ENCODE measurements at regions not wholly inside any gene's neighbourhood (a gene's known extent, or its start where the extent isn't known, plus 50 kb on each side); places are given as distances from the start of the nearest gene placed in this dataset.

- Histone ChIP-seq H3K9ac (ENCODE audit: low read length) (no peak overlapping the region), H3K27me3 (ENCODE audit: insufficient read depth, low read length) (no peaks in the 10 kb centered on the region), H3K9me2 (ENCODE audit: insufficient read depth) (no peaks in the 10 kb centered on the region), H3K36me3 (ENCODE audit: control insufficient read depth in 1 of 2, insufficient read depth in 2 of 2, low read length in 2 of 2) (no peaks in the 10 kb centered on the region), H3K4me2 (ENCODE audit: low read length) (no peak overlapping the region), H3K9me3 (ENCODE audit: control insufficient read depth in 1 of 2, insufficient read depth in 1 of 2, low read depth in 1 of 2, low read length in 2 of 2) (peaks cover 0 to 9% of the 10 kb centered on the region in 2 experiments; a peak in 2 of 4 replicates), H3K27ac (ENCODE audit: low read depth, low read length) (no peak overlapping the region), H3K79me2 (ENCODE audit: insufficient read depth, low read length) (no peaks in the 10 kb centered on the region), H4K20me1 (ENCODE audit: insufficient read depth) (no peaks in the 10 kb centered on the region), H3K4me1 (ENCODE audit: control insufficient read depth in 1 of 2, insufficient read depth in 2 of 2, low read length in 2 of 2) (no peaks in the 10 kb centered on the region), H2AFZ (ENCODE audit: low read depth, low read length, poor library complexity, severe bottlenecking) (no peak overlapping the region), H3K4me3 (replicated peaks in 1 of 2; ENCODE audit: low read depth in 1 of 2, low read length in 2 of 2) (no peak overlapping the region)
- DNase-seq (ENCODE audit: low read depth, low spot score): no peak
- ChIA-PET RAD21 (ENCODE audit: low non-redundant PET in 1 of 2, low total read pairs in 2 of 2, uncharacterized antibody in 2 of 2, unreplicated experiment in 2 of 2) (no interaction called here), CTCF (no interaction called here), POLR2A (no interaction called here)
- ATAC-seq: no peak
- BruUV-seq (replicated peaks): no TSS peak
- intact Hi-C loops (cut with micrococcal nuclease): no loop called here
- TF ChIP-seq SIN3A (IDR thresholded peaks at IDR 0.05; ENCODE audit: low read depth): no peak
- TF ChIP-seq REST (IDR thresholded peaks at IDR 0.05; ENCODE audit: low read depth): no peak
- TF ChIP-seq EZH2phosphoT487 (IDR thresholded peaks at IDR 0.05; ENCODE audit: borderline replicate concordance): no peak
- no peak for TF ChIP-seq RAD21 (IDR thresholded peaks at IDR 0.05; ENCODE audit: low read depth)
- TF ChIP-seq CEBPB (IDR thresholded peaks at IDR 0.05; ENCODE audit: low read depth): no peak
- TF ChIP-seq SP1 (IDR thresholded peaks at IDR 0.05; ENCODE audit: low read depth): no peak
- no peak for TF ChIP-seq EGR1 (IDR thresholded peaks at IDR 0.05; ENCODE audit: low read depth)
- no peak for TF ChIP-seq EZH2 (IDR thresholded peaks at IDR 0.05)
- no peak for TF ChIP-seq CBX3 (IDR thresholded peaks at IDR 0.05; ENCODE audit: low read depth)
Observed at GRCh38 chr2:21643180-21643579, 519.4 kb downstream of the TDRD15 start.
